ENCODE measurements at regions not wholly inside any gene's neighbourhood (a gene's known extent, or its start where the extent isn't known, plus 50 kb on each side); places are given as distances from the start of the nearest gene placed in this dataset.
"Not testable (repeated sequence)": the region's sequence is repeated elsewhere in the genome, so short reads cannot be mapped to it uniquely, and the experiment has no call there.

GRCh38 chr6:130603391-130603790, 223.8 kb upstream of the SMLR1 start:
- no peak overlapping the region for H3K27ac Mint-ChIP-seq
- peaks cover 0 to 4% of the 10 kb centered on the region in 2 donors for H3K27me3 Mint-ChIP-seq
- H3K4me1 Mint-ChIP-seq, result peaks cover 24 to 46% of the 10 kb centered on the region in 2 donors
- DNase-seq (no peak), ATAC-seq (replicated peaks) (no peak)
- peaks cover 5 to 10% of the 10 kb centered on the region in 2 donors for H3K9me3 Mint-ChIP-seq
- H3K36me3 Mint-ChIP-seq, result peaks cover 0 to 2% of the 10 kb centered on the region in 2 donors
- no peak overlapping the region for H3K4me3 Mint-ChIP-seq

GRCh38 chr6:130604841-130605399, 222.3 kb upstream of the SMLR1 start:
- Mint-ChIP-seq H3K4me1 (peaks cover 24 to 46% of the 10 kb centered on the region in 2 donors), H3K27ac (no peak overlapping the region), H3K4me3 (no peak overlapping the region), H3K27me3 (peaks cover 0 to 4% of the 10 kb centered on the region in 2 donors), H3K36me3 (peaks cover 0 to 2% of the 10 kb centered on the region in 2 donors), H3K9me3 (peaks cover 8 to 13% of the 10 kb centered on the region in 2 donors)
- DNase-seq, result no peak
- ATAC-seq (replicated peaks), result peak; percentile 15 to 48

GRCh38 chr6:130610303-130610702, 216.9 kb upstream of the SMLR1 start:
- ATAC-seq (replicated peaks) (no peak), DNase-seq (no peak)
- Mint-ChIP-seq H3K4me1 (peaks cover under 1 to 6% of the 10 kb centered on the region in 2 donors), H3K4me3 (no peak overlapping the region), H3K9me3 (peaks cover 3 to 5% of the 10 kb centered on the region in 2 donors), H3K36me3 (no peaks in the 10 kb centered on the region), H3K27me3 (no peaks in the 10 kb centered on the region), H3K27ac (no peak overlapping the region)

GRCh38 chr6:130611366-130611765, 215.8 kb upstream of the SMLR1 start:
- H3K27ac Mint-ChIP-seq, result no peak overlapping the region
- DNase-seq (no peak), ATAC-seq (replicated peaks) (no peak)
- H3K4me1 Mint-ChIP-seq, result no peaks in the 10 kb centered on the region
- peaks cover 7 to 10% of the 10 kb centered on the region in 2 donors for H3K9me3 Mint-ChIP-seq
- no peaks in the 10 kb centered on the region for H3K36me3 Mint-ChIP-seq
- H3K4me3 Mint-ChIP-seq, result no peak overlapping the region
- no peaks in the 10 kb centered on the region for H3K27me3 Mint-ChIP-seq

GRCh38 chr6:130613176-130613575, 214.0 kb upstream of the SMLR1 start:
- H3K27me3 Mint-ChIP-seq, result no peaks in the 10 kb centered on the region
- no peak overlapping the region for H3K27ac Mint-ChIP-seq
- H3K9me3 Mint-ChIP-seq, result peaks cover 5 to 10% of the 10 kb centered on the region in 2 donors
- H3K4me3 Mint-ChIP-seq, result no peak overlapping the region
- H3K36me3 Mint-ChIP-seq, result no peaks in the 10 kb centered on the region
- no peaks in the 10 kb centered on the region for H3K4me1 Mint-ChIP-seq
- ATAC-seq (replicated peaks) (no peak), DNase-seq (no peak)

- no peaks in the 10 kb centered on the region for H3K27me3 Mint-ChIP-seq
- ATAC-seq (replicated peaks), result peak in 1 of 2 donors; percentile 53
- no peak overlapping the region for H3K4me3 Mint-ChIP-seq
- H3K36me3 Mint-ChIP-seq, result no peaks in the 10 kb centered on the region
- DNase-seq, result no peak
- no peak overlapping the region for H3K27ac Mint-ChIP-seq
- H3K4me1 Mint-ChIP-seq, result no peaks in the 10 kb centered on the region
- H3K9me3 Mint-ChIP-seq, result peaks cover 2 to 7% of the 10 kb centered on the region in 2 donors
Observed at GRCh38 chr6:130615816-130616215, 211.4 kb upstream of the SMLR1 start.

- Mint-ChIP-seq H3K4me3 (no peak overlapping the region), H3K27ac (no peak overlapping the region), H3K27me3 (no peaks in the 10 kb centered on the region), H3K9me3 (peaks cover 2 to 7% of the 10 kb centered on the region in 2 donors), H3K36me3 (no peaks in the 10 kb centered on the region), H3K4me1 (peaks cover 0 to 6% of the 10 kb centered on the region in 2 donors)
- no peak for ATAC-seq (replicated peaks)
- DNase-seq, result no peak
Observed at GRCh38 chr6:130617658-130618057, 209.5 kb upstream of the SMLR1 start.

- not testable (repeated sequence) for H3K27me3 Mint-ChIP-seq; DNase-seq; ATAC-seq (replicated peaks); H3K27ac Mint-ChIP-seq; H3K36me3 Mint-ChIP-seq; H3K4me3 Mint-ChIP-seq
- Mint-ChIP-seq H3K4me1 (peaks cover 0 to 13% of the 10 kb centered on the region in 2 donors), H3K9me3 (peaks cover 6 to 14% of the 10 kb centered on the region in 2 donors)
Observed at GRCh38 chr6:130618806-130619205, 208.4 kb upstream of the SMLR1 start.

- Mint-ChIP-seq H3K27ac (no peak overlapping the region), H3K4me1 (peaks cover 0 to 13% of the 10 kb centered on the region in 2 donors), H3K9me3 (peaks cover 6 to 14% of the 10 kb centered on the region in 2 donors), H3K36me3 (no peaks in the 10 kb centered on the region), H3K4me3 (no peak overlapping the region), H3K27me3 (no peaks in the 10 kb centered on the region)
- no peak for ATAC-seq (replicated peaks)
- DNase-seq, result no peak
Observed at GRCh38 chr6:130620338-130620781, 206.8 kb upstream of the SMLR1 start.

GRCh38 chr6:130622142-130622541, 205.1 kb upstream of the SMLR1 start:
- Mint-ChIP-seq H3K27me3 (no peaks in the 10 kb centered on the region), H3K4me1 (peaks cover 2 to 17% of the 10 kb centered on the region in 2 donors), H3K27ac (no peak overlapping the region), H3K9me3 (peaks cover 4 to 7% of the 10 kb centered on the region in 2 donors), H3K4me3 (no peak overlapping the region), H3K36me3 (no peaks in the 10 kb centered on the region)
- DNase-seq (no peak), ATAC-seq (replicated peaks) (peak; percentile 75 to 81)

GRCh38 chr6:130624046-130624445, 203.2 kb upstream of the SMLR1 start:
- peak; percentile 49 to 56 for ATAC-seq (replicated peaks)
- peaks cover 2 to 17% of the 10 kb centered on the region in 2 donors for H3K4me1 Mint-ChIP-seq
- H3K27me3 Mint-ChIP-seq, result no peaks in the 10 kb centered on the region
- DNase-seq, result peak; percentile 16
- H3K9me3 Mint-ChIP-seq, result peaks cover 4 to 7% of the 10 kb centered on the region in 2 donors
- no peak overlapping the region for H3K4me3 Mint-ChIP-seq
- no peak overlapping the region for H3K27ac Mint-ChIP-seq
- no peaks in the 10 kb centered on the region for H3K36me3 Mint-ChIP-seq

GRCh38 chr6:130625825-130626527, 201.2 kb upstream of the SMLR1 start:
- Mint-ChIP-seq H3K36me3 (no peaks in the 10 kb centered on the region), H3K4me3 (no peak overlapping the region), H3K4me1 (peaks cover 5 to 22% of the 10 kb centered on the region in 2 donors), H3K9me3 (peaks cover 4 to 7% of the 10 kb centered on the region in 2 donors), H3K27me3 (no peaks in the 10 kb centered on the region), H3K27ac (peak overlapping the region; percentile 51)
- peak; percentile 81 to 87 for ATAC-seq (replicated peaks)
- DNase-seq, result no peak

GRCh38 chr6:130628862-130629261, 198.3 kb upstream of the SMLR1 start:
- Mint-ChIP-seq H3K9me3 (no peaks in the 10 kb centered on the region), H3K4me3 (no peak overlapping the region), H3K27me3 (no peaks in the 10 kb centered on the region), H3K4me1 (peaks cover 5 to 10% of the 10 kb centered on the region in 2 donors), H3K36me3 (no peaks in the 10 kb centered on the region), H3K27ac (no peak overlapping the region)
- no peak for ATAC-seq (replicated peaks)
- no peak for DNase-seq

GRCh38 chr6:130629640-130630039, 197.6 kb upstream of the SMLR1 start:
- H3K36me3 Mint-ChIP-seq, result no peaks in the 10 kb centered on the region
- H3K4me1 Mint-ChIP-seq, result peaks cover 5 to 10% of the 10 kb centered on the region in 2 donors
- ATAC-seq (replicated peaks) (no peak), DNase-seq (no peak)
- no peaks in the 10 kb centered on the region for H3K27me3 Mint-ChIP-seq
- H3K27ac Mint-ChIP-seq, result no peak overlapping the region
- H3K4me3 Mint-ChIP-seq, result no peak overlapping the region
- H3K9me3 Mint-ChIP-seq, result no peaks in the 10 kb centered on the region

GRCh38 chr6:130632277-130632676, 194.9 kb upstream of the SMLR1 start:
- ATAC-seq (replicated peaks) (no peak), DNase-seq (no peak)
- H3K27ac Mint-ChIP-seq, result no peak overlapping the region
- no peaks in the 10 kb centered on the region for H3K27me3 Mint-ChIP-seq
- H3K36me3 Mint-ChIP-seq, result no peaks in the 10 kb centered on the region
- H3K4me3 Mint-ChIP-seq, result no peak overlapping the region
- peaks cover 3 to 5% of the 10 kb centered on the region in 2 donors for H3K4me1 Mint-ChIP-seq
- H3K9me3 Mint-ChIP-seq, result peaks cover 8 to 11% of the 10 kb centered on the region in 2 donors

All from stimulated activated naive B cell treated with anti-CD40 and anti-IgM and Interleukin-4, amounts not matched to agents 10 μg/mL and 1 μg/mL and 100 μg/mL, for 72 hours (primary cell).